ENCODE measurements at regions not wholly inside any gene's neighbourhood (a gene's known extent, or its start where the extent isn't known, plus 50 kb on each side); places are given as distances from the start of the nearest gene placed in this dataset.

DNA sequence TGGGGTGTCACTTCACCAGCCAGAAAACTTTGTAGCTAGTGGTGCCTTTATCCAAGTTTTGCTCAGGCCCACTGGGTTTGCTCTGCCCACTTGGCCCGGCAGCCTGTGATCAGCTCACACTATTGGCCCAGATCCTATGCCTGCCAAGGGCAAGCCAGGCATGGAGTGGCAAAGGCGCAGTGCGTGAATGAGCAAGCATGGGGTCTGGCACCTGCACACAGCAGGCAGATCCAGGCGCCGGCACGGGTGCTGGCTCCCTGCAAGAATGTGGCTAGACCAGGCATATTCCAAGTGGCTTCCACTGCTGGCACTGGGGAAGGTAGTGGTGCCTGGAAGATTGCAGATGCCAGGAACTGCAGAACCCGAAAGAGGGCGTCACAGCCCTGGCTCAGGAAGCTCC, 346.9 kb downstream of the LMBRD1 start:
- no peaks in the 10 kb centered on the region for H3K4me1 ChIP-seq
- H3K4me3 ChIP-seq = no peak overlapping the region
- H3K36me3 ChIP-seq (replicated peaks) = no peaks in the 10 kb centered on the region
- DNase-seq (ENCODE audit: low spot score in 2 of 2) = no peak
- H3K27me3 ChIP-seq (ENCODE audit: low read depth) = no peaks in the 10 kb centered on the region
- H3K9me3 ChIP-seq = no peaks in the 10 kb centered on the region
- in situ Hi-C loops (cut with MboI; ENCODE audit: low sequenced_read_pairs) = no loop called here
